ENCODE measurements at regions not wholly inside any gene's neighbourhood (a gene's known extent, or its start where the extent isn't known, plus 50 kb on each side); places are given as distances from the start of the nearest gene placed in this dataset.

DNA sequence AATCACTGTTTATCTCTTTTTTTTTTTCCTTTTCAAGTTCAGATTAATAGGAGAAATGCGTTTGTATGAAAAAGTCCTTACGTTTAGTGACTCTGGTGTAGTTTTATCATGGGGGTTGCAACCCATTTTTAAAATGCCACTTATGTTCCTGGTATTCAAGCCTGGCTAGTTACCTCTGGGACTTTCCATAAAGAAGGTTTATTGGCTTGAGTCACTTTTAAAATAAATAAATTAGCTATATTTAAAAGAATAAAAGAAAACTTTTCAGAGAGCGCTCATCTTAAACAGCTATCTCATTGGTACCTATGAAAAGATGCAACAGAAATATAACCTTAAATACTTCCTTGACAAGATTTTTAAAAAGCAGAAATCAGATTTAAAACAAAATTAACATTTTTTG is 275.0 kb upstream of the IL1RAPL1 start:
- Mint-ChIP-seq H3K4me3 (no peak overlapping the region), H3K4me1 (no peaks in the 10 kb centered on the region), H3K27ac (peak overlapping the region in 1 of 3 experiments; percentile 94), H3K27me3 (ENCODE audit: low read depth) (no peaks in the 10 kb centered on the region), H3K9me3 (peaks cover 21% of the 10 kb centered on the region), H3K36me3 (ENCODE audit: low read depth) (no peaks in the 10 kb centered on the region)
- TF ChIP-seq CTCF (IDR thresholded peaks at IDR 0.05; ENCODE audit: unreplicated experiment in 3 of 3), result no peak

- Mint-ChIP-seq H3K4me3 (no peak overlapping the region), H3K27me3 (ENCODE audit: low read depth) (no peaks in the 10 kb centered on the region), H3K4me1 (no peaks in the 10 kb centered on the region), H3K27ac (peak overlapping the region; percentile 38 to 94 (median 75)), H3K9me3 (peaks cover 19% of the 10 kb centered on the region), H3K36me3 (ENCODE audit: low read depth) (no peaks in the 10 kb centered on the region)
- TF ChIP-seq CTCF (IDR thresholded peaks at IDR 0.05; ENCODE audit: unreplicated experiment in 3 of 3), result no peak
Observed at GRCh38 chrX:28311466-28311865, 275.8 kb upstream of the IL1RAPL1 start.

GRCh38 chrX:28303486-28303885 is 283.8 kb upstream of the IL1RAPL1 start:
- TF ChIP-seq CTCF (IDR thresholded peaks at IDR 0.05; ENCODE audit: unreplicated experiment in 3 of 3), result no peak
- no peak overlapping the region for H3K4me3 Mint-ChIP-seq
- H3K27ac Mint-ChIP-seq, result peak overlapping the region; percentile 12 to 85 (median 32)
- no peaks in the 10 kb centered on the region for H3K27me3 Mint-ChIP-seq (ENCODE audit: low read depth)
- no peaks in the 10 kb centered on the region for H3K36me3 Mint-ChIP-seq (ENCODE audit: low read depth)
- H3K4me1 Mint-ChIP-seq, result no peaks in the 10 kb centered on the region
- H3K9me3 Mint-ChIP-seq, result no peaks in the 10 kb centered on the region

DNA sequence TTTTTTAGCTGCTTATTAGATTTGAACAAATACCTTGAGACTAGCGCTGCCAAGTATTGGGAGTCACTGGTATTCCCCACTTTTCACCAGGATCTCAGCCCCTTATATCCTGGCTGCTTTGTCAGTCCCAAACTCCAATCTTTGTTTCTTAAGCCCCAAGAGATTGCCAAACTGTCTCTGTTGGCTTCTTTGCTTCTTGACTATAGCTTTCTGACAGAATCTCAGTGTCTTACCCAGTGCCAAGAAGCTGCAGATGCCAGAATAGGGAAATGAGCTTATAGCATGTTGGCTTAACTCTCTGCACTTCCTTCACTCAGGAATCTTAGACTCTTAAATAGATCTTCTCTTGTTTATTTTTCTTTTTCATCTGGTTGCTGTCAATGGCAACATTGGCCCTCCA is 297.5 kb upstream of the DCAF8L1 start:
- Mint-ChIP-seq H3K4me1 (no peaks in the 10 kb centered on the region), H3K27me3 (ENCODE audit: low read depth) (no peaks in the 10 kb centered on the region), H3K27ac (no peak overlapping the region), H3K36me3 (ENCODE audit: low read depth) (no peaks in the 10 kb centered on the region), H3K4me3 (no peak overlapping the region), H3K9me3 (peaks cover 3% of the 10 kb centered on the region)
- no peak for TF ChIP-seq CTCF (IDR thresholded peaks at IDR 0.05; ENCODE audit: unreplicated experiment in 3 of 3)

GRCh38 chrX:28278251-28278650 is 297.0 kb upstream of the DCAF8L1 start:
- Mint-ChIP-seq H3K9me3 (peaks cover 3% of the 10 kb centered on the region), H3K4me1 (no peaks in the 10 kb centered on the region), H3K27ac (no peak overlapping the region), H3K27me3 (ENCODE audit: low read depth) (no peaks in the 10 kb centered on the region), H3K4me3 (no peak overlapping the region), H3K36me3 (ENCODE audit: low read depth) (no peaks in the 10 kb centered on the region)
- TF ChIP-seq CTCF (IDR thresholded peaks at IDR 0.05; ENCODE audit: unreplicated experiment in 3 of 3), result no peak

DNA sequence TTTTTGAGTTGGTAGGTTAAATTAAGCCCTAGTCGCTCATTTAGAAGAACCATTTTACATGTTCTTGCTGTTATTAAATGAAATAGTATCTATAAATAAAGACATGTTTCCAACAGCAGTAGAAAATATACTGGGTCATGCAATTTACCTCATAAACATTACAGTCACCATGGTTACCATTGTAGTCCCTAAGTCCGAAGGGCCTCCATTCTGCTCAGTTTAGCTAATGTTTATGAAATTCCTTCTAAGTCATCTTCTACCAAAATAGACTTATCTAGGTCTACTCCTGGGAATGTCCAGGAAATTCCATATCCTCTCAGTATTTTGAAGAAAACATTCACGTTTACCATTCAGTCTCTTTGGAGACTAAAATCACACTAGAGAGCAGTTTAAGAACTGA is 292.5 kb upstream of the DCAF8L1 start:
- Mint-ChIP-seq H3K36me3 (ENCODE audit: low read depth) (no peaks in the 10 kb centered on the region), H3K27me3 (ENCODE audit: low read depth) (no peaks in the 10 kb centered on the region), H3K4me3 (no peak overlapping the region), H3K27ac (no peak overlapping the region), H3K4me1 (no peaks in the 10 kb centered on the region), H3K9me3 (no peaks in the 10 kb centered on the region)
- TF ChIP-seq CTCF (IDR thresholded peaks at IDR 0.05; ENCODE audit: unreplicated experiment in 3 of 3), result no peak

All from nephron (organoid).